ENCODE measurements at regions not wholly inside any gene's neighbourhood (a gene's known extent, or its start where the extent isn't known, plus 50 kb on each side); places are given as distances from the start of the nearest gene placed in this dataset.

GRCh38 chr6:109299265-109299607 is 83.0 kb downstream of the CD164 start:
- Histone ChIP-seq H3K4me3 (no peak overlapping the region), H3K4me2 (no peak overlapping the region), H3K27ac (no peak overlapping the region), H3K36me3 (no peaks in the 10 kb centered on the region), H3K9me3 (ENCODE audit: low read depth) (no peaks in the 10 kb centered on the region), H3F3A (ENCODE audit: low read depth) (no peaks in the 10 kb centered on the region), H3K27me3 (no peaks in the 10 kb centered on the region), H3K79me2 (ENCODE audit: low read depth) (no peaks in the 10 kb centered on the region), H3K4me1 (peaks cover 12% of the 10 kb centered on the region), H4K20me1 (ENCODE audit: low read depth) (no peaks in the 10 kb centered on the region), H2AFZ (replicated peaks) (no peak overlapping the region), H3K9ac (no peak overlapping the region)
- H3K4me3 Mint-ChIP-seq, result no peak overlapping the region
- H3K27me3 Mint-ChIP-seq (ENCODE audit: insufficient read depth, low read depth), result peaks cover 4% of the 10 kb centered on the region
- no peaks in the 10 kb centered on the region for H3K36me3 Mint-ChIP-seq
- TF ChIP-seq EZH2 (IDR thresholded peaks at IDR 0.05) (no peak), EZH2phosphoT487 (IDR thresholded peaks at IDR 0.05) (no peak), CTCF (IDR thresholded peaks at IDR 0.05) (no peak)
- no peak overlapping the region for H3K27ac Mint-ChIP-seq
- no peak for DNase-seq (ENCODE audit: low spot score)
- no peaks in the 10 kb centered on the region for H3K9me3 Mint-ChIP-seq
- peaks cover 8% of the 10 kb centered on the region for H3K4me1 Mint-ChIP-seq

GRCh38 chr6:109298605-109299264 is 83.5 kb downstream of the CD164 start:
- Histone ChIP-seq H3F3A (ENCODE audit: low read depth) (no peaks in the 10 kb centered on the region), H3K9ac (no peak overlapping the region), H3K36me3 (no peaks in the 10 kb centered on the region), H3K27me3 (no peaks in the 10 kb centered on the region), H3K4me1 (peaks cover 12% of the 10 kb centered on the region), H4K20me1 (ENCODE audit: low read depth) (no peaks in the 10 kb centered on the region), H3K4me2 (no peak overlapping the region), H3K9me3 (ENCODE audit: low read depth) (no peaks in the 10 kb centered on the region), H3K27ac (no peak overlapping the region), H3K4me3 (no peak overlapping the region), H3K79me2 (ENCODE audit: low read depth) (no peaks in the 10 kb centered on the region), H2AFZ (replicated peaks) (no peak overlapping the region)
- H3K36me3 Mint-ChIP-seq, result no peaks in the 10 kb centered on the region
- TF ChIP-seq EZH2phosphoT487 (IDR thresholded peaks at IDR 0.05) (no peak), CTCF (IDR thresholded peaks at IDR 0.05) (no peak), EZH2 (IDR thresholded peaks at IDR 0.05) (no peak)
- DNase-seq (ENCODE audit: low spot score), result no peak
- peaks cover 10% of the 10 kb centered on the region for H3K4me1 Mint-ChIP-seq
- H3K27ac Mint-ChIP-seq, result no peak overlapping the region
- no peak overlapping the region for H3K4me3 Mint-ChIP-seq
- no peaks in the 10 kb centered on the region for H3K9me3 Mint-ChIP-seq
- H3K27me3 Mint-ChIP-seq (ENCODE audit: insufficient read depth, low read depth), result peaks cover 4% of the 10 kb centered on the region

GRCh38 chr6:109297406-109298110 is 84.7 kb downstream of the CD164 start:
- H3K27me3 ChIP-seq, result no peaks in the 10 kb centered on the region
- no peaks in the 10 kb centered on the region for H3K9me3 ChIP-seq (ENCODE audit: low read depth)
- Mint-ChIP-seq H3K27me3 (ENCODE audit: insufficient read depth, low read depth) (peaks cover 4% of the 10 kb centered on the region), H3K36me3 (no peaks in the 10 kb centered on the region), H3K4me1 (peaks cover 13% of the 10 kb centered on the region), H3K9me3 (no peaks in the 10 kb centered on the region), H3K4me3 (no peak overlapping the region), H3K27ac (no peak overlapping the region)
- H3K27ac ChIP-seq, result no peak overlapping the region
- H3K4me2 ChIP-seq, result no peak overlapping the region
- peaks cover 12% of the 10 kb centered on the region for H3K4me1 ChIP-seq
- H4K20me1 ChIP-seq (ENCODE audit: low read depth), result no peaks in the 10 kb centered on the region
- no peak overlapping the region for H3K9ac ChIP-seq
- H3F3A ChIP-seq (ENCODE audit: low read depth), result no peaks in the 10 kb centered on the region
- no peaks in the 10 kb centered on the region for H3K79me2 ChIP-seq (ENCODE audit: low read depth)
- DNase-seq (ENCODE audit: low spot score), result no peak
- TF ChIP-seq CTCF (IDR thresholded peaks at IDR 0.05) (no peak), EZH2phosphoT487 (IDR thresholded peaks at IDR 0.05) (no peak), EZH2 (IDR thresholded peaks at IDR 0.05) (no peak)
- H3K4me3 ChIP-seq, result no peak overlapping the region
- H3K36me3 ChIP-seq, result no peaks in the 10 kb centered on the region
- H2AFZ ChIP-seq (replicated peaks), result peak overlapping the region; percentile 71
